ENCODE measurements at regions not wholly inside any gene's neighbourhood (a gene's known extent, or its start where the extent isn't known, plus 50 kb on each side); places are given as distances from the start of the nearest gene placed in this dataset.

DNA sequence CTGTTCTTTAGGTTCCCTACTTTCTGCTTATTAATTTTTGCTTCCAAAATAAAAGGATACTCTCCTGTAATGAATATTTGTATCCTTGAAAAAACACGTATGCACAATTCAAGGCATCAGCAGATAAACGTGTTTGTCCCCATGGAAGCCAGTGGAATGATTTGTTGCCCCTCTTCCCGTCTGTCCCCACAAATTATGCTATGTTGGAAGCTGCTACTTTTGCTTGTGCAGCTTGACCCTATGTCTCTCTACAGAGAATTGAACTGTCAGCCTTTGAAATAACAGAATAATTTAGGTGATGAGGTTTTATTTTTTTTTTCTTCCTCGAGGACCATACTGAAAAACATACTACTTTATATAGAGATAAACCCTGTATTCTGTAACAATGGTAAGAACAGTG is 401.5 kb upstream of the GOLIM4 start:
- TF ChIP-seq, protein P1, sequence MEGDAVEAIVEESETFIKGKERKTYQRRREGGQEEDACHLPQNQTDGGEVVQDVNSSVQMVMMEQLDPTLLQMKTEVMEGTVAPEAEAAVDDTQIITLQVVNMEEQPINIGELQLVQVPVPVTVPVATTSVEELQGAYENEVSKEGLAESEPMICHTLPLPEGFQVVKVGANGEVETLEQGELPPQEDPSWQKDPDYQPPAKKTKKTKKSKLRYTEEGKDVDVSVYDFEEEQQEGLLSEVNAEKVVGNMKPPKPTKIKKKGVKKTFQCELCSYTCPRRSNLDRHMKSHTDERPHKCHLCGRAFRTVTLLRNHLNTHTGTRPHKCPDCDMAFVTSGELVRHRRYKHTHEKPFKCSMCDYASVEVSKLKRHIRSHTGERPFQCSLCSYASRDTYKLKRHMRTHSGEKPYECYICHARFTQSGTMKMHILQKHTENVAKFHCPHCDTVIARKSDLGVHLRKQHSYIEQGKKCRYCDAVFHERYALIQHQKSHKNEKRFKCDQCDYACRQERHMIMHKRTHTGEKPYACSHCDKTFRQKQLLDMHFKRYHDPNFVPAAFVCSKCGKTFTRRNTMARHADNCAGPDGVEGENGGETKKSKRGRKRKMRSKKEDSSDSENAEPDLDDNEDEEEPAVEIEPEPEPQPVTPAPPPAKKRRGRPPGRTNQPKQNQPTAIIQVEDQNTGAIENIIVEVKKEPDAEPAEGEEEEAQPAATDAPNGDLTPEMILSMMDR (IDR thresholded peaks at IDR 0.05) = no peak
- no peak for TF ChIP-seq PRRX2 (CRISPR knock-in tag; IDR thresholded peaks at IDR 0.05)
- TF ChIP-seq SMAD4 (CRISPR knock-in tag; IDR thresholded peaks at IDR 0.05) = no peak
- TF ChIP-seq, protein P2, sequence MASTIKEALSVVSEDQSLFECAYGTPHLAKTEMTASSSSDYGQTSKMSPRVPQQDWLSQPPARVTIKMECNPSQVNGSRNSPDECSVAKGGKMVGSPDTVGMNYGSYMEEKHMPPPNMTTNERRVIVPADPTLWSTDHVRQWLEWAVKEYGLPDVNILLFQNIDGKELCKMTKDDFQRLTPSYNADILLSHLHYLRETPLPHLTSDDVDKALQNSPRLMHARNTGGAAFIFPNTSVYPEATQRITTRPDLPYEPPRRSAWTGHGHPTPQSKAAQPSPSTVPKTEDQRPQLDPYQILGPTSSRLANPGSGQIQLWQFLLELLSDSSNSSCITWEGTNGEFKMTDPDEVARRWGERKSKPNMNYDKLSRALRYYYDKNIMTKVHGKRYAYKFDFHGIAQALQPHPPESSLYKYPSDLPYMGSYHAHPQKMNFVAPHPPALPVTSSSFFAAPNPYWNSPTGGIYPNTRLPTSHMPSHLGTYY (CRISPR knock-in tag; IDR thresholded peaks at IDR 0.05) = no peak
- TF ChIP-seq SP1 (CRISPR knock-in tag; conservative IDR thresholded peaks at IDR 0.05) = no peak
- TF ChIP-seq, protein P3, sequence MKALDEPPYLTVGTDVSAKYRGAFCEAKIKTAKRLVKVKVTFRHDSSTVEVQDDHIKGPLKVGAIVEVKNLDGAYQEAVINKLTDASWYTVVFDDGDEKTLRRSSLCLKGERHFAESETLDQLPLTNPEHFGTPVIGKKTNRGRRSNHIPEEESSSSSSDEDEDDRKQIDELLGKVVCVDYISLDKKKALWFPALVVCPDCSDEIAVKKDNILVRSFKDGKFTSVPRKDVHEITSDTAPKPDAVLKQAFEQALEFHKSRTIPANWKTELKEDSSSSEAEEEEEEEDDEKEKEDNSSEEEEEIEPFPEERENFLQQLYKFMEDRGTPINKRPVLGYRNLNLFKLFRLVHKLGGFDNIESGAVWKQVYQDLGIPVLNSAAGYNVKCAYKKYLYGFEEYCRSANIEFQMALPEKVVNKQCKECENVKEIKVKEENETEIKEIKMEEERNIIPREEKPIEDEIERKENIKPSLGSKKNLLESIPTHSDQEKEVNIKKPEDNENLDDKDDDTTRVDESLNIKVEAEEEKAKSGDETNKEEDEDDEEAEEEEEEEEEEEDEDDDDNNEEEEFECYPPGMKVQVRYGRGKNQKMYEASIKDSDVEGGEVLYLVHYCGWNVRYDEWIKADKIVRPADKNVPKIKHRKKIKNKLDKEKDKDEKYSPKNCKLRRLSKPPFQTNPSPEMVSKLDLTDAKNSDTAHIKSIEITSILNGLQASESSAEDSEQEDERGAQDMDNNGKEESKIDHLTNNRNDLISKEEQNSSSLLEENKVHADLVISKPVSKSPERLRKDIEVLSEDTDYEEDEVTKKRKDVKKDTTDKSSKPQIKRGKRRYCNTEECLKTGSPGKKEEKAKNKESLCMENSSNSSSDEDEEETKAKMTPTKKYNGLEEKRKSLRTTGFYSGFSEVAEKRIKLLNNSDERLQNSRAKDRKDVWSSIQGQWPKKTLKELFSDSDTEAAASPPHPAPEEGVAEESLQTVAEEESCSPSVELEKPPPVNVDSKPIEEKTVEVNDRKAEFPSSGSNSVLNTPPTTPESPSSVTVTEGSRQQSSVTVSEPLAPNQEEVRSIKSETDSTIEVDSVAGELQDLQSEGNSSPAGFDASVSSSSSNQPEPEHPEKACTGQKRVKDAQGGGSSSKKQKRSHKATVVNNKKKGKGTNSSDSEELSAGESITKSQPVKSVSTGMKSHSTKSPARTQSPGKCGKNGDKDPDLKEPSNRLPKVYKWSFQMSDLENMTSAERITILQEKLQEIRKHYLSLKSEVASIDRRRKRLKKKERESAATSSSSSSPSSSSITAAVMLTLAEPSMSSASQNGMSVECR (CRISPR knock-in tag; IDR thresholded peaks at IDR 0.05; ENCODE audit: borderline replicate concordance) = no peak
- TF ChIP-seq, protein P4, sequence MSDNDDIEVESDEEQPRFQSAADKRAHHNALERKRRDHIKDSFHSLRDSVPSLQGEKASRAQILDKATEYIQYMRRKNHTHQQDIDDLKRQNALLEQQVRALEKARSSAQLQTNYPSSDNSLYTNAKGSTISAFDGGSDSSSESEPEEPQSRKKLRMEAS (CRISPR knock-in tag; IDR thresholded peaks at IDR 0.05) = no peak
- no peak for TF ChIP-seq KAT7 (CRISPR knock-in tag; IDR thresholded peaks at IDR 0.05; ENCODE audit: borderline replicate concordance)
- TF ChIP-seq FOXP1 (CRISPR knock-in tag; IDR thresholded peaks at IDR 0.05; ENCODE audit: borderline replicate concordance) = no peak
- no peak for TF ChIP-seq ZBTB21 (CRISPR knock-in tag; IDR thresholded peaks at IDR 0.05; ENCODE audit: borderline replicate concordance)
